ENCODE measurements at regions not wholly inside any gene's neighbourhood (a gene's known extent, or its start where the extent isn't known, plus 50 kb on each side); places are given as distances from the start of the nearest gene placed in this dataset.

- Mint-ChIP-seq H3K27me3 (ENCODE audit: low read depth) (no peaks in the 10 kb centered on the region), H3K36me3 (ENCODE audit: low read depth) (no peaks in the 10 kb centered on the region), H3K9me3 (no peaks in the 10 kb centered on the region), H3K27ac (no peak overlapping the region), H3K4me1 (peaks cover 7% of the 10 kb centered on the region), H3K4me3 (no peak overlapping the region)
- no peak for TF ChIP-seq CTCF (IDR thresholded peaks at IDR 0.05; ENCODE audit: unreplicated experiment in 3 of 3)
These were observed 2576.8 kb downstream of the PCDH7 start for GRCh38 chr4:33296876-33297455.

- H3K27ac Mint-ChIP-seq, result no peak overlapping the region
These were observed 2582.2 kb downstream of the PCDH7 start for GRCh38 chr4:33302321-33302720.

GRCh38 chr4:33306131-33306530, 2586.0 kb downstream of the PCDH7 start:
- Mint-ChIP-seq H3K4me3 (no peak overlapping the region), H3K27ac (no peak overlapping the region), H3K9me3 (no peaks in the 10 kb centered on the region), H3K36me3 (ENCODE audit: low read depth) (no peaks in the 10 kb centered on the region), H3K27me3 (ENCODE audit: low read depth) (no peaks in the 10 kb centered on the region), H3K4me1 (peaks cover 4% of the 10 kb centered on the region)
- TF ChIP-seq CTCF (IDR thresholded peaks at IDR 0.05; ENCODE audit: unreplicated experiment in 3 of 3), result no peak

More at GRCh38 chr4:33302321-33302720, 2582.2 kb downstream of the PCDH7 start:
- H3K36me3 Mint-ChIP-seq (ENCODE audit: low read depth), result no peaks in the 10 kb centered on the region
- no peak for TF ChIP-seq CTCF (IDR thresholded peaks at IDR 0.05; ENCODE audit: unreplicated experiment in 3 of 3)
- H3K4me3 Mint-ChIP-seq, result no peak overlapping the region
- H3K27me3 Mint-ChIP-seq (ENCODE audit: low read depth), result no peaks in the 10 kb centered on the region
- peaks cover 6% of the 10 kb centered on the region for H3K4me1 Mint-ChIP-seq
- H3K9me3 Mint-ChIP-seq, result no peaks in the 10 kb centered on the region

- Mint-ChIP-seq H3K36me3 (ENCODE audit: low read depth) (no peaks in the 10 kb centered on the region), H3K27me3 (ENCODE audit: low read depth) (no peaks in the 10 kb centered on the region), H3K9me3 (peaks cover 7% of the 10 kb centered on the region), H3K4me3 (no peak overlapping the region), H3K4me1 (no peaks in the 10 kb centered on the region), H3K27ac (no peak overlapping the region)
- no peak for TF ChIP-seq CTCF (IDR thresholded peaks at IDR 0.05; ENCODE audit: unreplicated experiment in 3 of 3)
These were observed 2595.9 kb downstream of the PCDH7 start for GRCh38 chr4:33316033-33316432.

GRCh38 chr4:33316578-33316977, 2596.4 kb downstream of the PCDH7 start:
- Mint-ChIP-seq H3K4me1 (no peaks in the 10 kb centered on the region), H3K9me3 (peaks cover 7% of the 10 kb centered on the region), H3K4me3 (no peak overlapping the region), H3K27ac (no peak overlapping the region), H3K36me3 (ENCODE audit: low read depth) (no peaks in the 10 kb centered on the region), H3K27me3 (ENCODE audit: low read depth) (no peaks in the 10 kb centered on the region)
- TF ChIP-seq CTCF (IDR thresholded peaks at IDR 0.05; ENCODE audit: unreplicated experiment in 3 of 3), result no peak

GRCh38 chr4:33323393-33323792, 2603.2 kb downstream of the PCDH7 start:
- Mint-ChIP-seq H3K27ac (no peak overlapping the region), H3K9me3 (peaks cover 10% of the 10 kb centered on the region), H3K27me3 (ENCODE audit: low read depth) (no peaks in the 10 kb centered on the region), H3K4me1 (no peaks in the 10 kb centered on the region), H3K4me3 (no peak overlapping the region), H3K36me3 (ENCODE audit: low read depth) (no peaks in the 10 kb centered on the region)
- no peak for TF ChIP-seq CTCF (IDR thresholded peaks at IDR 0.05; ENCODE audit: unreplicated experiment in 3 of 3)

Measured in nephron (organoid).